Right cardiac atrium (tissue), 5 donors: ENCODE measurements at regions not wholly inside any gene's neighbourhood (a gene's known extent, or its start where the extent isn't known, plus 50 kb on each side); places are given as distances from the start of the nearest gene placed in this dataset.

Experiments
- ATAC-seq, 2 donors: fragments of 200-7000 bp; cut with Tn5 transposase; one replicate each; pipeline versions ENCODE4 v1.8.0 to v1.9.1; 2020; ENCODE audit warnings: moderate library complexity in 2 of 2, mild to moderate bottlenecking in 1 of 2
- DNase-seq, 3 donors: peaks; one replicate each; pipeline ENCODE4 v3.0.0-alpha.2; 2020
- H3K27ac ChIP-seq: one replicate; pipeline ENCODE4 v1.5.1; 2013; ENCODE audit warnings: mild to moderate bottlenecking, low read length, control low read depth, moderate library complexity
- H3K27me3 ChIP-seq: one replicate; pipeline ENCODE4 v1.6.1; 2013; ENCODE audit not compliant: control insufficient read depth, insufficient read depth
- H3K4me1 ChIP-seq: one replicate; pipeline ENCODE4 v1.6.1; 2013; ENCODE audit warnings: low read length; ENCODE audit not compliant: control insufficient read depth, insufficient read depth
- H3K4me3 ChIP-seq: one replicate; pipeline ENCODE4 v1.5.1; 2013; ENCODE audit warnings: low read length, control low read depth
- H3K9me3 ChIP-seq: one replicate; pipeline ENCODE4 v1.6.1; 2013; ENCODE audit warnings: low read length; ENCODE audit not compliant: control insufficient read depth
- WGBS: extraction: QIAGEN DNeasy Blood & Tissue Kit; methylation state at CpG from one replicate; pipeline ENCODE4 v1.1.7; 2013; 5-methylcytosine and 5-hydroxymethylcytosine counted together
- intact Hi-C, 4 donors: fragments of 100-400 bp; cut with DNase I; formaldehyde crosslinking; loops; one replicate each; pipeline versions ENCODE4 v1.11.0 to v1.14.0; 2022 to 2023
- donor health status: healthy with polysubstance abuse.
- donor health status: DM: no; HTN: yes; CAD: no.
- donor health status: DM: no; HTN: no; CAD: no.
- donor health status: DM: no; HTN: yes; CAD: no; lungs with severe emphysema.
- donor health status: DM: yes; HTN: yes; CAD: no.

GRCh38 chr6:145263778-145264211 lies 471.5 kb downstream of the EPM2A start:
- ATAC-seq (no peak), DNase-seq (no peak)
- no peaks in the 10 kb centered on the region for H3K9me3 ChIP-seq
- no peaks in the 10 kb centered on the region for H3K27me3 ChIP-seq
- H3K4me1 ChIP-seq: no peaks in the 10 kb centered on the region
- intact Hi-C loops: no loop called here
- WGBS: 53% methylated on average over 5 of the region's 5 CpGs
- no peak overlapping the region for H3K4me3 ChIP-seq
- no peak overlapping the region for H3K27ac ChIP-seq

- Histone ChIP-seq H3K27me3 (no peaks in the 10 kb centered on the region), H3K4me1 (peaks cover 3% of the 10 kb centered on the region), H3K27ac (no peak overlapping the region), H3K4me3 (no peak overlapping the region), H3K9me3 (no peaks in the 10 kb centered on the region)
- intact Hi-C loops: no loop called here
- ATAC-seq (no peak), DNase-seq (no peak)
- 73% methylated on average over 6 of the region's 6 CpGs for WGBS
Observed at GRCh38 chr6:145266432-145267075, 468.8 kb downstream of the EPM2A start.

- ATAC-seq: peak in 1 of 2 donors; percentile 51
- no peak overlapping the region for H3K4me3 ChIP-seq
- no peaks in the 10 kb centered on the region for H3K27me3 ChIP-seq
- intact Hi-C loops: no loop called here
- H3K4me1 ChIP-seq: peaks cover 3% of the 10 kb centered on the region
- no peaks in the 10 kb centered on the region for H3K9me3 ChIP-seq
- no peak overlapping the region for H3K27ac ChIP-seq
- no peak for DNase-seq
- 60% methylated on average over 5 of the region's 5 CpGs for WGBS
Observed at GRCh38 chr6:145267076-145267867, 468.0 kb downstream of the EPM2A start.

GRCh38 chr6:145270464-145270863 lies 464.9 kb downstream of the EPM2A start:
- intact Hi-C loops: no loop called here

GRCh38 chr6:145271040-145271439 lies 464.3 kb downstream of the EPM2A start:
- Histone ChIP-seq H3K9me3 (no peaks in the 10 kb centered on the region), H3K27ac (no peak overlapping the region), H3K27me3 (no peaks in the 10 kb centered on the region), H3K4me1 (peaks cover 3% of the 10 kb centered on the region), H3K4me3 (no peak overlapping the region)
- intact Hi-C loops: no loop called here
- 41% methylated on average over 4 of the region's 4 CpGs for WGBS
- DNase-seq (no peak), ATAC-seq (no peak)

More at GRCh38 chr6:145270464-145270863, 464.9 kb downstream of the EPM2A start:
- DNase-seq (no peak), ATAC-seq (peak in 1 of 2 donors; percentile 61)
- Histone ChIP-seq H3K27ac (no peak overlapping the region), H3K27me3 (no peaks in the 10 kb centered on the region), H3K4me1 (peaks cover 3% of the 10 kb centered on the region), H3K4me3 (no peak overlapping the region), H3K9me3 (no peaks in the 10 kb centered on the region)
- WGBS: 24% methylated on average over 2 of the region's 2 CpGs

- Histone ChIP-seq H3K9me3 (no peaks in the 10 kb centered on the region), H3K4me1 (peaks cover 3% of the 10 kb centered on the region), H3K4me3 (no peak overlapping the region), H3K27me3 (no peaks in the 10 kb centered on the region), H3K27ac (no peak overlapping the region)
- DNase-seq: no peak
- no peak for ATAC-seq
- intact Hi-C loops: no loop called here
- 94% methylated on average over 2 of the region's 2 CpGs for WGBS
Observed at GRCh38 chr6:145271577-145271976, 463.7 kb downstream of the EPM2A start.

GRCh38 chr6:145272246-145272645 lies 463.1 kb downstream of the EPM2A start:
- DNase-seq: no peak
- ATAC-seq: no peak
- no peak overlapping the region for H3K4me3 ChIP-seq
- H3K4me1 ChIP-seq: peaks cover 3% of the 10 kb centered on the region
- H3K27ac ChIP-seq: no peak overlapping the region
- intact Hi-C loops: no loop called here
- no peaks in the 10 kb centered on the region for H3K27me3 ChIP-seq
- WGBS: 86% methylated on average over 1 of the region's 1 CpG
- H3K9me3 ChIP-seq: no peaks in the 10 kb centered on the region

- H3K27me3 ChIP-seq: no peaks in the 10 kb centered on the region
- no peaks in the 10 kb centered on the region for H3K9me3 ChIP-seq
- H3K4me1 ChIP-seq: peaks cover 3% of the 10 kb centered on the region
- intact Hi-C loops: no loop called here
- ATAC-seq: no peak
- no peak for DNase-seq
- H3K4me3 ChIP-seq: no peak overlapping the region
- WGBS: 93% methylated on average over 1 of the region's 1 CpG
- no peak overlapping the region for H3K27ac ChIP-seq
Observed at GRCh38 chr6:145273136-145273535, 462.2 kb downstream of the EPM2A start.

- H3K27ac ChIP-seq: no peak overlapping the region
- H3K9me3 ChIP-seq: no peaks in the 10 kb centered on the region
- H3K4me3 ChIP-seq: no peak overlapping the region
- intact Hi-C loops: no loop called here
- peaks cover 3% of the 10 kb centered on the region for H3K4me1 ChIP-seq
- no peaks in the 10 kb centered on the region for H3K27me3 ChIP-seq
- 68% methylated on average over 1 of the region's 1 CpG for WGBS
- DNase-seq (no peak), ATAC-seq (no peak)
Observed at GRCh38 chr6:145274083-145274482, 461.2 kb downstream of the EPM2A start.

GRCh38 chr6:145275019-145275418 lies 460.3 kb downstream of the EPM2A start:
- Histone ChIP-seq H3K4me3 (no peak overlapping the region), H3K27ac (no peak overlapping the region), H3K4me1 (peaks cover 3% of the 10 kb centered on the region), H3K27me3 (no peaks in the 10 kb centered on the region), H3K9me3 (no peaks in the 10 kb centered on the region)
- WGBS: 97% methylated on average over 6 of the region's 6 CpGs
- intact Hi-C loops: no loop called here
- DNase-seq (no peak), ATAC-seq (no peak)

- WGBS: 99% methylated on average over 1 of the region's 1 CpG
- Histone ChIP-seq H3K9me3 (no peaks in the 10 kb centered on the region), H3K27ac (no peak overlapping the region), H3K4me3 (no peak overlapping the region), H3K4me1 (peaks cover 3% of the 10 kb centered on the region), H3K27me3 (no peaks in the 10 kb centered on the region)
- ATAC-seq (no peak), DNase-seq (no peak)
- intact Hi-C loops: no loop called here
Observed at GRCh38 chr6:145275787-145276186, 459.5 kb downstream of the EPM2A start.
